Gastrocnemius medialis (tissue), 4 donors: ENCODE measurements at regions not wholly inside any gene's neighbourhood (a gene's known extent, or its start where the extent isn't known, plus 50 kb on each side); places are given as distances from the start of the nearest gene placed in this dataset.
"Not testable (repeated sequence)": the region's sequence is repeated elsewhere in the genome, so short reads cannot be mapped to it uniquely, and the experiment has no call there.

Experiments used
- POLR2A ChIP-seq, 2 donors: fragments of 450-650 bp; IDR thresholded peaks; one replicate each; pipeline ENCODE4 v1.6.1; 2017; ENCODE audit warnings: antibody characterized with exemption in 2 of 2, mild to moderate bottlenecking in 2 of 2, moderate library complexity in 2 of 2
- TF ChIP-seq, protein P1 (sequence below), 5 experiments: fragments of 450-650 bp in 3 of 5; fragments of 200-600 bp in 2 of 5; sonication (generic) in 2 of 5; IDR thresholded peaks in 4 of 5; conservative IDR thresholded peaks in 1 of 5; 1 replicate in 4 of 5; 2 replicates in 1 of 5; pipeline ENCODE4 v1.5.1; 2016 to 2019; ENCODE audit warnings: antibody characterized with exemption in 5 of 5, mild to moderate bottlenecking in 3 of 5, moderate library complexity in 3 of 5

DNA sequence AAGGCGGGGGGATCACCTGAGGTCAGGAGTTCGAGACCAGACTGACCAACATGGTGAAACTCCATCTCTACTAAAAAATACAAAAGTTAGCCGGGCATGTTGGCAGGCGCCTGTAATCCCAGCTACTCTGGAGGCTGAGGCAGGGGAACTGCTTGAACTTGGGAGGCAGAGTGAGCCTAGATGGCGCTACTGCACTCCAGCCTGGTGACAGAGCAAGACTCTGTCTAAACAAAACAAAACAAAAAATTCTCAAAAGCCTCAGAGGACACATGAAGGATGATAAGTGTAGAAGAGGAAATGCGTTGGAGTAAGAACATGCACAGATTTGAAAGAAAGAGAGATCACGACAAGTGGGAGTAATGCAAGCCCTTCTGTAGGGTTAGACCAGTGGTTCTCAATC, 138.4 kb upstream of the DIAPH2 start:
- TF ChIP-seq, protein P1, sequence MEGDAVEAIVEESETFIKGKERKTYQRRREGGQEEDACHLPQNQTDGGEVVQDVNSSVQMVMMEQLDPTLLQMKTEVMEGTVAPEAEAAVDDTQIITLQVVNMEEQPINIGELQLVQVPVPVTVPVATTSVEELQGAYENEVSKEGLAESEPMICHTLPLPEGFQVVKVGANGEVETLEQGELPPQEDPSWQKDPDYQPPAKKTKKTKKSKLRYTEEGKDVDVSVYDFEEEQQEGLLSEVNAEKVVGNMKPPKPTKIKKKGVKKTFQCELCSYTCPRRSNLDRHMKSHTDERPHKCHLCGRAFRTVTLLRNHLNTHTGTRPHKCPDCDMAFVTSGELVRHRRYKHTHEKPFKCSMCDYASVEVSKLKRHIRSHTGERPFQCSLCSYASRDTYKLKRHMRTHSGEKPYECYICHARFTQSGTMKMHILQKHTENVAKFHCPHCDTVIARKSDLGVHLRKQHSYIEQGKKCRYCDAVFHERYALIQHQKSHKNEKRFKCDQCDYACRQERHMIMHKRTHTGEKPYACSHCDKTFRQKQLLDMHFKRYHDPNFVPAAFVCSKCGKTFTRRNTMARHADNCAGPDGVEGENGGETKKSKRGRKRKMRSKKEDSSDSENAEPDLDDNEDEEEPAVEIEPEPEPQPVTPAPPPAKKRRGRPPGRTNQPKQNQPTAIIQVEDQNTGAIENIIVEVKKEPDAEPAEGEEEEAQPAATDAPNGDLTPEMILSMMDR (IDR thresholded peaks at IDR 0.05 in 4 of 5, conservative IDR thresholded peaks at IDR 0.05 in 1 of 5) = not testable (repeated sequence)
- TF ChIP-seq POLR2A (IDR thresholded peaks at IDR 0.05) = not testable (repeated sequence)
